ENCODE measurements at regions not wholly inside any gene's neighbourhood (a gene's known extent, or its start where the extent isn't known, plus 50 kb on each side); places are given as distances from the start of the nearest gene placed in this dataset.
A peak's percentile ranks its signal among the peaks of the same experiment; 100 is the strongest.
"Not testable (repeated sequence)": the region's sequence is repeated elsewhere in the genome, so short reads cannot be mapped to it uniquely, and the experiment has no call there.

DNA sequence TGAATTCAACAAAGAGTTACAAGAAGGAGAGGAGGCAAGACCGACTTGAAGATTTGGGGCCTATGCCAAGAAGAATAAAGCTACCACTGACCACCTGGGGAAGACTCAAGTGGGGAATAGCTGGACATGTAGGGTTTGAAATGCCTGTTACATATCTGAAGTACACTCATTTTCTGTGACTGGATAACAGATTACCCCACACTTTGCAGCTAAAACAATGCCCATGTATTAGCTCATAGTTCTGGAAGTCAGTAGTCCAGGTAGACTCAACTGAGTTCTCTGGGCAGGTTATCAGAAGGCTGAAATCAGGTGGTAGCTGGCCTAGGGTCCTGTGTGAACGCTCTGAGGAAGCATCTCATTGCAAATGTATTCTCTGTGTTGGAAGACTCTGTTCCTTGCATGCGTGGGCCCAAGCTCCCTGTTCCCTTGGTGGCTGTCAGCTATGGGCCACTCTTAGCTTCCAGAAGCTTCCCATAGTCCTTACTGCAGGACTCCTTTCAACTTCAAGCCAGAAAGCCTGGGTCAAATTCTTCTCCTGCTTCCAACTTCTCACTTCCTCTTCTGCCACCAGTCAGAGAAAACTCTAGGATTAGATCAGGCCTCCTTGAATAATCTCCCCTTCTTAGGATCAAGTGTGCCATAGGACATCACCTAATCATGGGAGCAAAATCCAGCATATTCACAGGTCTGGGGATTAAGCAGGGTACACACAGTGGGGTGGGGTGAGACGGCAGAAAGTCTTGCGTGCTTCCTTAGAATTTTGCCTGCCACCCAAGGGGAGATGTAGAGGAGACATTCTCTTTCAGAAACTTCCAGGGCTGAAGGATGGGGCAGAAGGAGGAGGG is 187.8 kb downstream of the SHQ1 start:
- peak in 3 of 4 experiments; percentile 7 to 32 (median 14) for DNase-seq

GRCh38 chr3:72659596-72659995 is 188.6 kb downstream of the SHQ1 start:
- no peak for DNase-seq

DNA sequence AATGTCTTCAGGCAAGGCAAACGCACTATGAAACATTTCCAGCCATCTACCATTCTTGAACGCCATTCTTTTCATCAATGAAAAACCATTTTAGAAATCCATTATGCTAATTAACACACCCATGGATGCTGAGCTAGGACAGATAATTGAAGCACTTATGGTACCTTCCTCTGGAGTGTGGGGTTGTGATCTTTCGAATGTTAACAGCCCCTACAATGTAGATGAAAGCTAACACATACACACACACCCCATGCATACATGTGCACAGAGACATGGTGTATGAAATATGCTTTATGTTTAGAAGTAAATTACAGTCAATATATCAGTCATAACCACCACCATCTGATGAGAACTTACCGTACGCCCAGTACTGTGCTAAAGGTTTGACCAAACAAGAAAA is 189.1 kb downstream of the SHQ1 start:
- no peak for DNase-seq

GRCh38 chr3:72658466-72659100 is 189.7 kb downstream of the SHQ1 start:
- no peak for DNase-seq

GRCh38 chr3:72657666-72658065 is 190.6 kb downstream of the SHQ1 start:
- DNase-seq: peak in 3 of 4 experiments; percentile 32 to 67 (median 40)

GRCh38 chr3:72655723-72656122 is 192.5 kb downstream of the SHQ1 start:
- DNase-seq: no peak

DNA sequence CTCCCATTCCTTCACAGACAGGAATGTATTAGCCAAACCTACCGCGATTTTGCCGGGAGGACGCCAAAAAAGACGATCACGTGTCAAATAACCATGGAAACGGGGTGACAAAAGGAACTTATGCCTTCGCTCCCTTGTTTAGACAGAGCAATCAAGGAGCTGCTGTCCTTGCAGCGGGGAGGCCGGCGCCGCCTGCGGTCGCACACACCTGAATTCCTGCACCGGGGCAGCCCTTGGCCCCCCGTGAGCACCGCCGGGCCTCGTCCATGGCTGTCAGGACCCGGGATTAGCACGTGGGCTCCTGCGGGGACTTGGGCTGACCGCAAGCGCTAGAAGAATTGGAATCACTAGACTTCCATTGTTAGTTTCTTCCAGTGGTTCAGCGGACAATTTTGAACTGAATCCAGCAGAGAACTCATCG is 193.1 kb downstream of the SHQ1 start:
- no peak for DNase-seq

GRCh38 chr3:72652395-72652794 is 195.8 kb downstream of the SHQ1 start:
- peak; percentile 28 to 54 (median 48) for DNase-seq

GRCh38 chr3:72651498-72651897 is 196.7 kb downstream of the SHQ1 start:
- no peak for DNase-seq

DNA sequence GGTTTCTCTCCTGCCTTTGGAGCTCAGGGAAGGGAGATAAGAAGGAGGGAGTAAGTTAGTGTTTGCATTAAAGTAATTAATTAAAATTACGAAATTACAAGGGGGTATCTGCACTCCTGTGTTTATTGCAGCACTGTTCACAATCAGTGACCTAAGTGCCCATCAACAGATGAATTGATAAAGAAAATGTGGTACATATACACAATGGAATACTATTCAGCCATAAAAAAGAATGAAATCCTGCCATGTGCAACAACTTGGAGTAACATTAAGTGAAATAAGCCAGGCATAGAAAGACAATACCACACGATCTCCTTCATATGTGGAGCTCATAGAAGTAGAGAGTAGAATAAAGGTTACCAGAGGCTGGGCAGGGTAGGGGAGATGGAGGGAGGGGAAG is 202.0 kb downstream of the SHQ1 start:
- DNase-seq: no peak

DNA sequence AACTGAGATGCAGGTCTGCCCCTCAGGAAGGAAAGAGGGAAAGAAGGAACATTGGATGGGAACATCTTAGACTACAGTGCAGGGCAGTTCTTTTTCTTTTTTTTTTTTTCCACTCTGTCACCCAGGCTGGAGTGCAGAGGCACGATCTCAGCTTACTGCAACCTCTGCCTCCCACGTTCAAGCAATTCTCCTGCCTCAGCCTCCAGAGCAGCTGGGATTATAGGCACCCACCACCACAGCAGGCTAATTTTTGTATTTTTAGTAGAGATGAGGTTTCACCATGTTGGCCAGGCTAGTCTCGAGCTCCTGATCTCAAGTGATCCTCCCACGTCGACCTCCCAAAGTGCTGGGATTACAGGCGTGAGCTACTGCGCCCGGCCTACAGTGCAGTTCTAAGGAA is 204.6 kb downstream of the SHQ1 start:
- DNase-seq: not testable (repeated sequence)

DNA sequence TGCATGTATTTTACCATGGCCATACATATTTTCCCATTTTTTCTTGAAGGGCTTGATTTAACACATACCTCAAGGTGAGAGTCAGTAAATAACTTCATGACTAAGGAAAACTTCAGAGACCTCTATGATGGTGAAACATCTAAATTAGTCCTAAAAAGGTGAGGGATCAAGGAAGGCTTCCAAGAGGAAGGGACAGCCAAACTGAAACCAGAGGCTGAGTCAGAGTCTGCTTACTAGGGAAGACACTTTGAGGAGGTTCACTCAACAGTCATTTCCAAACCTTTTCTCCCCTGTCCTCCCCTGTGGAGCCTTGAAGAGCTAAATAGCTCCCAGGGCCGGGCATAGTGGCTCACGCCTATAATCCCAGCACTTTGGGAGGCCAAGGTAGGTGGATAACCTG is 206.6 kb downstream of the SHQ1 start:
- no peak for DNase-seq

DNA sequence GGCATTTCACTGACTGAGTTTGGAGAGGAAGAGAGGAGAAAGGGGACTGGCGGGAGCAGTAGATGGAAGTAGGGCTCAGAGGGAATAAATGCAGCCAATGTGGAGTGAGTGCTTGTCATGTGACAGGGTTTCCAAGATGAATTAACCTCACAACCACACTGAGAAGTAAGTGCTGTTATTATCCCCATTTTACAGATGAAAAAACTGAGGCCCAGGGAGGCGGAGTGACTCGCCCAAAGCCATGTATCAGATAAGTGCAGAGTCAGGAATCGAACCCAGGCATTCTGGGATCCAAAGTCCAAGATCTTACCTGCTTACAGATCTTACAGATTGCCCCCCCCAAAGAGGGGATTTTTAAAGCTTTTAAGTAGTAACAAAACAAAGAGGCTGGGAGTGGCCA is 207.2 kb downstream of the SHQ1 start:
- no peak for DNase-seq

DNA sequence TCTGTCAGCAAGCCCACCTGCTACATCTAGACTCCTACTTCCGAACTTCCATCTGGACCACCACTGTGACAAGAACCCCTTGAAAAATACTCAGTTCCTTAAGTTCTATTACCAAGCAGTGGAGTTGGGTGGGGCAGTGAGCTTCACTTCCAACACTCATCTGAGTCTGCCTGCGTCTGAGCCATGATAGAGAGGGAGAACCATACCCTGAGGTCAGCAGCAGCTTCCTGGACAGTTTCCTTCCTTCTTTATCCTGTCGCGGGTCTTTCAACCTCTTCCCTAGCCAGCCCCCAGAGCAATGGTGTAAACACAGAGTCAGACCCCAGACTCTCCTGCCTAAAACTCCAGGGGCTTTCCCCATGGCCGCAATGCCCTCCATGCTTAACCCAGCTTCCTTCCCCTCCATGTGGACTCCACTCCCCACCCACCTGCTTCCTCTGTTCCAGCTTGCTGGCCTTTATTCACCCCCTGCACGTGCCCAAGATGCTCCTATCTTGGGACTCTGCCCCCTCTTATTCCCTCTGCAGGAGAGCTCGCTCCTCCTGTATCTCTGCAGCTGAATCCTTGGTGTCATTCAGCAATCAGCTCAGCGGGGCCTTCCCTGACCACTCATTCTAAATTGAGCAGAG is 211.2 kb downstream of the SHQ1 start:
- peak; percentile 37 to 63 (median 59) for DNase-seq

GRCh38 chr3:72635551-72635950 is 212.7 kb downstream of the SHQ1 start:
- DNase-seq: no peak

GRCh38 chr3:72634128-72634527 is 214.1 kb downstream of the SHQ1 start:
- no peak for DNase-seq

DNA sequence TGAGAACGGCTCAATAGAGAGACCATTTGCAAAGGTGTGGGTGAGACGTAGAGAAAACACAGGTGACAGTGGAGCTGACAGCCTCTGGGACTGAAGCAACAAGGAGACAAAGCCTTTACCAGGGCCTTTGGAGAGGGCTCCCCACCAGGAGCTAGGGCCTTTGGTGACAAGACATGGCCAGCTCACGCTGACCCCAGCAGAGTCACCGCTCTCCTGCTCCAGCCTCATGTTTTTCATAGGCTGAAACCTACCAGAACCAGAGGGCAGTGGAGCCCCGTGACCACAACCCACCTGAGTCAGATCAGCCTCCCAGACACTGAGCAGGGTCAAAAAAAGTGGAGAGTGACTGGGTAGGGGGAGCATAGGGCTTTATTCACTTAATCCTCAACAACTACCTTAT is 214.7 kb downstream of the SHQ1 start:
- DNase-seq: no peak

DNA sequence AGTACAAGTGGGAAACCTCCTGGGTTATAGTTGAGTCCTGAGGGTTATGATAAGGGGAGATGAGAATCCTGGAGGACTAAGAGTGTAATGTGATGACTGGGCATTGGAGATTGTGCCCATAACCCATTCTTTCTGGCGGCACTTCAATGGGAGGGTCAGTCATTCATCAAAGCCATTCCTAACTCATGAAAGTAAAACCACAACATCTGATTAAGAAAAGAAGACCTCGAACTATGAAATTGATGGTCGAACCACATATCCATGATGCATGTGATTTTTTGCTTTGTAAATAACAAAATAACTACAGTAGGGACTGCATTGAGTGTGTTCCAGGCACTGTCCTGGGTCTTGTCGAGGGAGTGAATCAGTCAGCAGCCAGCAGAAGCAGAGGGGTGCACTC is 215.1 kb downstream of the SHQ1 start:
- no peak for DNase-seq

- DNase-seq: no peak
Measured at GRCh38 chr3:72632129-72632528, 216.1 kb downstream of the SHQ1 start.

DNA sequence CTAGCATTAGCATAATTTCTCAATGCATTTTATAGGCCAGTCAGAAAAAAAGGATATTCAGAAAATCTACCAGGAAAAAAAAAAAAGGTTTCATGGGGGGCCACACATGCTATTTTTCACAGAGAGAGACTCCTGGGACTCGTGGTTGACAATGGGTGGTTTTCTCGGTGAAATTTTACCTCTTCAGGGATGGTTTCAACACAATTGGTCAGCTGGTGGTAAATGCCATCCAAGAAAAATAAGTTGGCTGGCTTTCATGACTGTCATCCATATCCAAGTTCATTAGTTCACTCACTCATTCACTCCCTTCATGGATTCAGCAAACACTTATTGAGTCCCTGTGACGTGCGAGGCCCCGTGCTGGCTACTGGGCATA is 217.3 kb downstream of the SHQ1 start:
- DNase-seq: no peak

- no peak for DNase-seq
Measured at GRCh38 chr3:72630327-72630968, 217.8 kb downstream of the SHQ1 start.

DNA sequence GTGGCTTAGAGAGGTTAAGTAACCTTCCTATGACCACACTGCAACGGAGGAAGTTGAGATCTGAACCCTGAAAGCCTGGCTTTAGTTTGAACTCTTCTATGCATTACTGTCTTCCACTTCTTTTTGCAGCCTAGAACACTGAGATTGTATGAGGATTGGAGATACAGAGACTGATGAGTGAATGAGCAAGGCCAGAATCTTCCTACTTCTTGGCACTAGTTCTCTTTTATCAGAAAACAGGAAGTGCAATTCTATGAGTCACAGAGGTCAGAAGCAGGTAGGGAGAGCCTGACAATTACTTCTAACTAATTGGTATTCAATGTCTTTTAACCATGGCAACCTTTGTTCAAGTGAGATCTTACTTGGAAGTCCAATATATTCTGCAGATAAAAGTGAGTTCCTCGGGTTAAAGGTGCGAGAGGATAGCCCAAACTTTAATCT is 219.0 kb downstream of the SHQ1 start:
- peak; percentile 54 to 84 (median 68) for DNase-seq

- no peak for DNase-seq
Measured at GRCh38 chr3:72628065-72628464, 220.2 kb downstream of the SHQ1 start.
